ENCODE measurements at regions not wholly inside any gene's neighbourhood (a gene's known extent, or its start where the extent isn't known, plus 50 kb on each side); places are given as distances from the start of the nearest gene placed in this dataset.

DNA sequence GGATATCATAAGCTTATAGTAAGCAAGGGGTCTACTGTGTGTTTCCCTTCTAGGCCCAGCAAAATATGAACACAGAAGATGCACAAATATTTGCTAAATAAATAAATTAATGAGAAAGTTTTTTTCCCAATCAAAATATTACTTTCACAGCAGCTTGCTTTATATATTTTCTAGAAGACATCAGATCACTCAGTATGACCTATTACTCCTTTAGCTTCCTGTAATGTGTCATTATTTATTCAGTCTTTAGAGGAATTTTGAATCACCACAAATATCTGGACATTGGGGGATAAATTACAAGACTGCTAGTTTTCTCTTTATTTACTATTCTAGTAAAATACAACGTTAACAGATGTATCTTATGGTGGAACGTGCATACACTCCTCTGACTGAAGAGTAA is 765.8 kb upstream of the POM121L12 start:
- TF ChIP-seq, protein P1, sequence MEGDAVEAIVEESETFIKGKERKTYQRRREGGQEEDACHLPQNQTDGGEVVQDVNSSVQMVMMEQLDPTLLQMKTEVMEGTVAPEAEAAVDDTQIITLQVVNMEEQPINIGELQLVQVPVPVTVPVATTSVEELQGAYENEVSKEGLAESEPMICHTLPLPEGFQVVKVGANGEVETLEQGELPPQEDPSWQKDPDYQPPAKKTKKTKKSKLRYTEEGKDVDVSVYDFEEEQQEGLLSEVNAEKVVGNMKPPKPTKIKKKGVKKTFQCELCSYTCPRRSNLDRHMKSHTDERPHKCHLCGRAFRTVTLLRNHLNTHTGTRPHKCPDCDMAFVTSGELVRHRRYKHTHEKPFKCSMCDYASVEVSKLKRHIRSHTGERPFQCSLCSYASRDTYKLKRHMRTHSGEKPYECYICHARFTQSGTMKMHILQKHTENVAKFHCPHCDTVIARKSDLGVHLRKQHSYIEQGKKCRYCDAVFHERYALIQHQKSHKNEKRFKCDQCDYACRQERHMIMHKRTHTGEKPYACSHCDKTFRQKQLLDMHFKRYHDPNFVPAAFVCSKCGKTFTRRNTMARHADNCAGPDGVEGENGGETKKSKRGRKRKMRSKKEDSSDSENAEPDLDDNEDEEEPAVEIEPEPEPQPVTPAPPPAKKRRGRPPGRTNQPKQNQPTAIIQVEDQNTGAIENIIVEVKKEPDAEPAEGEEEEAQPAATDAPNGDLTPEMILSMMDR (IDR thresholded peaks at IDR 0.05; ENCODE audit: insufficient read depth, low read length, poor library complexity, severe bottlenecking): no peak
- no peak for TF ChIP-seq EZH2phosphoT487 (conservative IDR thresholded peaks at IDR 0.05; ENCODE audit: low read length)
